ENCODE measurements at regions not wholly inside any gene's neighbourhood (a gene's known extent, or its start where the extent isn't known, plus 50 kb on each side); places are given as distances from the start of the nearest gene placed in this dataset.

DNA sequence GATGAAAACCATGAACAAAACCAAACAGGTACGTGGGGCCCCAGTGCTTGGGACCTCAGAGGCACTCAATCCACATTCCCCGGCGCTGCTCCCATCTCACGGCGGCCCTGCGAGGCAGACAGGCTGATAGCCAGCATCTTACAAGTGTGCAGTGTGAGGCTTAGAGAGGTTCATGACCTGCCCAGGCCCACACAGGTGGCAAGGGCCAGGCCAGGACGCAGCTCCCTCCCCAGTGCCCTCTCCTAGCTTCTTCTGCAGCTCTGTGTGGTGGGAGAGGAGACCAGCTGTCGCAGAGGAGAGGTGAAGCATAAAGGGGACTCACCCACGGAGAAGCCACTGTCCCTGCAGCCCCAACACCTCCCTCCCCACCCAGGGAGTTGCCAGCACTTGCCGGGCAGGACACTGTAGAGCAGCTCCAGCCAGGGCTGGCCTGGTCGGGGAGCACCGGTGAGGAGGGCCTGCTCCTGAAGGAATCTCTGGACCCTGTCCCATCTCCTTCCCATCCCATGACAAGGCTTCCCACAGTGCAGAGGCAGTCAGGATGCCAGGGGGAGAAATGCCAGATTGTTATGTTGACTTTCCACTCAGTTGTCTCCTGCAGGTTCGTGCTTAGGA lies 92.4 kb upstream of the TMEM45B start:
- 64 to 77% (median 68%) methylated on average over 8 to 13 of the region's 13 CpGs for WGBS, 5 donors

DNA sequence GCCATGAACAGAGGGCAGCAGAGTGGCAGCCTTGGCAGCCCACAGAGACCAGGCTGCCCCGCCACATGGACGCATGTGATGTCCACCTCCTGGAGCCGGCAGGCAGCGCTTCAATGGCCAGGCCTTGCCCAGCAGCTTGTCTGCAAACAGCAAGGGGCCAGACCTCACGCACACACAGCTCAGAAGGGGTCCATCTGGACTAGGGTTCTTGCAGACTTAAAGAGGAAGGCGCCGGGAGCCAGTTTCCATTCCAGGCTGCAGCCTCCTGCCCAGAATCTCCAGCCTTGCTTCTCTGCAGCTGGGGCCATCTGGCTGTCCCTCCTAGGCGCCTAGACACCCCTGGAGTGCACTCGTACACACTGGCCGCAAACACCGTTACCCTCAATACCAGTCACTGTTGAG lies 91.9 kb upstream of the TMEM45B start:
- Histone ChIP-seq H3K4me1 (no peaks in the 10 kb centered on the region), H3K36me3 (no peaks in the 10 kb centered on the region), H3K9me3 (no peaks in the 10 kb centered on the region), H3K27ac (no peak overlapping the region), H3K4me3 (no peak overlapping the region), H3K27me3 (replicated peaks in 1 of 7) (peaks cover 0 to 4% (median 0%) of the 10 kb centered on the region in 7 donors)
- no peak for DNase-seq
- intact Hi-C loops (cut with DNase I; ENCODE audit: low total_unique reads) = no loop called here
- WGBS, 5 donors = 64 to 83% (median 71%) methylated on average over 4 to 11 of the region's 11 CpGs
- TF ChIP-seq POLR2A (IDR thresholded peaks at IDR 0.05) (no peak), POLR2AphosphoS5 (IDR thresholded peaks at IDR 0.05) (no peak)
- TF ChIP-seq, protein P1, sequence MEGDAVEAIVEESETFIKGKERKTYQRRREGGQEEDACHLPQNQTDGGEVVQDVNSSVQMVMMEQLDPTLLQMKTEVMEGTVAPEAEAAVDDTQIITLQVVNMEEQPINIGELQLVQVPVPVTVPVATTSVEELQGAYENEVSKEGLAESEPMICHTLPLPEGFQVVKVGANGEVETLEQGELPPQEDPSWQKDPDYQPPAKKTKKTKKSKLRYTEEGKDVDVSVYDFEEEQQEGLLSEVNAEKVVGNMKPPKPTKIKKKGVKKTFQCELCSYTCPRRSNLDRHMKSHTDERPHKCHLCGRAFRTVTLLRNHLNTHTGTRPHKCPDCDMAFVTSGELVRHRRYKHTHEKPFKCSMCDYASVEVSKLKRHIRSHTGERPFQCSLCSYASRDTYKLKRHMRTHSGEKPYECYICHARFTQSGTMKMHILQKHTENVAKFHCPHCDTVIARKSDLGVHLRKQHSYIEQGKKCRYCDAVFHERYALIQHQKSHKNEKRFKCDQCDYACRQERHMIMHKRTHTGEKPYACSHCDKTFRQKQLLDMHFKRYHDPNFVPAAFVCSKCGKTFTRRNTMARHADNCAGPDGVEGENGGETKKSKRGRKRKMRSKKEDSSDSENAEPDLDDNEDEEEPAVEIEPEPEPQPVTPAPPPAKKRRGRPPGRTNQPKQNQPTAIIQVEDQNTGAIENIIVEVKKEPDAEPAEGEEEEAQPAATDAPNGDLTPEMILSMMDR (IDR thresholded peaks at IDR 0.05 in 8 of 11, conservative IDR thresholded peaks at IDR 0.05 in 3 of 11) = no peak

More for the DNA sequence above, 92.4 kb upstream of the TMEM45B start:
- DNase-seq = no peak
- Histone ChIP-seq H3K27me3 (replicated peaks in 1 of 7) (peaks cover 0 to 3% (median 0%) of the 10 kb centered on the region in 7 donors), H3K9me3 (no peaks in the 10 kb centered on the region), H3K4me3 (no peak overlapping the region), H3K4me1 (no peaks in the 10 kb centered on the region), H3K36me3 (no peaks in the 10 kb centered on the region), H3K27ac (no peak overlapping the region)
- TF ChIP-seq POLR2A (IDR thresholded peaks at IDR 0.05) (no peak), POLR2AphosphoS5 (IDR thresholded peaks at IDR 0.05) (no peak)
- TF ChIP-seq, protein P1 (IDR thresholded peaks at IDR 0.05 in 8 of 11, conservative IDR thresholded peaks at IDR 0.05 in 3 of 11) = no peak
- intact Hi-C loops (cut with DNase I; ENCODE audit: low total_unique reads) = no loop called here

DNA sequence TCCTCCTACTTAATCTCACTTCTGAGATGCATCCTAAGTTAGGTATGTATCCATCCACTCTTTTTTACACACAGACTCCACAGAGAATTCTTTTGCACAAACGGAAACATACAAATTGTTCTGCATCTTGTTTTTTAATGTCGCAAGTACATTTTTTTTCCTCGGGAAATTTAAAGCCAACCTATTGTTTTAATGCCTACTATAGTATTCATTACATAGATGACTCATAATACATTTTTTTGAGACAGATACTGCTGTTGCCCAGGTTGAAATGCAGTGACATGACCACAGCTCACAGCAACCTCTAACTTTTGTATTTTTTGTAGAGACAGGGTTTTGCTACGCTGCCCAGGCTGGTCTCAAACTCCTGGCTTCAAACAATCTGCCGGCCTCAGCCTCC lies 90.8 kb upstream of the TMEM45B start:
- no peaks in the 10 kb centered on the region for H3K9me3 ChIP-seq
- H3K36me3 ChIP-seq = no peaks in the 10 kb centered on the region
- no peak overlapping the region for H3K27ac ChIP-seq
- no peaks in the 10 kb centered on the region for H3K4me1 ChIP-seq
- peaks cover 0 to 9% (median 0%) of the 10 kb centered on the region in 7 donors for H3K27me3 ChIP-seq (replicated peaks in 1 of 7)
- intact Hi-C loops (cut with DNase I; ENCODE audit: low total_unique reads) = no loop called here
- no peak for DNase-seq
- H3K4me3 ChIP-seq = no peak overlapping the region
- TF ChIP-seq POLR2A (IDR thresholded peaks at IDR 0.05) (no peak), POLR2AphosphoS5 (IDR thresholded peaks at IDR 0.05) (no peak)
- TF ChIP-seq, protein P1 (IDR thresholded peaks at IDR 0.05 in 8 of 11, conservative IDR thresholded peaks at IDR 0.05 in 3 of 11) = no peak
- WGBS, 5 donors = 84 to 92% (median 87%) methylated on average over 5 of the region's 5 CpGs

DNA sequence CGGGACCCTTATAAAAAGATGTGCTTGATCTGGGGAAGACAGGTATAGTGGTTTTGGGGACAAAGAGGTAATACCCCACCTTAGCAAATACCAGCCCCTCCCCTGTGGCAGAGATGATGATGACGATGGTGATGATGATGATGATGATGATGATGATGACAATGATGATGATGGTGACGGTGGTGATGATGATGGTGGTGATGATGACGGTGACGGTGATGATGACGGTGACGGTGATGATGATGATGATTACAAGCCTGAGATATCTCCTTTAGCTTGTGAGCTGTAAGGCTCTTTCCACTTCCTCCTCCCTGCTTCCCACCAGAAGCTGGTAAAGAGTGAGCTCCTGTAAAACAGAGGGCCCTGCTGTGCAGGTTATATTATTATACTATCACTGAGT lies 89.5 kb upstream of the TMEM45B start:
- Histone ChIP-seq H3K27ac (no peak overlapping the region), H3K36me3 (no peaks in the 10 kb centered on the region), H3K4me1 (no peaks in the 10 kb centered on the region), H3K27me3 (replicated peaks in 1 of 7) (peaks cover 0 to 9% (median 0%) of the 10 kb centered on the region in 7 donors), H3K9me3 (no peaks in the 10 kb centered on the region), H3K4me3 (no peak overlapping the region)
- WGBS, 5 donors = 91 to 95% (median 94%) methylated on average over 7 of the region's 7 CpGs
- TF ChIP-seq, protein P1 (IDR thresholded peaks at IDR 0.05 in 8 of 11, conservative IDR thresholded peaks at IDR 0.05 in 3 of 11) = no peak
- TF ChIP-seq POLR2AphosphoS5 (IDR thresholded peaks at IDR 0.05) = no peak
- no peak for TF ChIP-seq POLR2A (IDR thresholded peaks at IDR 0.05)
- DNase-seq = no peak
- intact Hi-C loops (cut with DNase I; ENCODE audit: low total_unique reads) = no loop called here

All from spleen (tissue), 11 donors.